ENCODE measurements at regions not wholly inside any gene's neighbourhood (a gene's known extent, or its start where the extent isn't known, plus 50 kb on each side); places are given as distances from the start of the nearest gene placed in this dataset.

DNA sequence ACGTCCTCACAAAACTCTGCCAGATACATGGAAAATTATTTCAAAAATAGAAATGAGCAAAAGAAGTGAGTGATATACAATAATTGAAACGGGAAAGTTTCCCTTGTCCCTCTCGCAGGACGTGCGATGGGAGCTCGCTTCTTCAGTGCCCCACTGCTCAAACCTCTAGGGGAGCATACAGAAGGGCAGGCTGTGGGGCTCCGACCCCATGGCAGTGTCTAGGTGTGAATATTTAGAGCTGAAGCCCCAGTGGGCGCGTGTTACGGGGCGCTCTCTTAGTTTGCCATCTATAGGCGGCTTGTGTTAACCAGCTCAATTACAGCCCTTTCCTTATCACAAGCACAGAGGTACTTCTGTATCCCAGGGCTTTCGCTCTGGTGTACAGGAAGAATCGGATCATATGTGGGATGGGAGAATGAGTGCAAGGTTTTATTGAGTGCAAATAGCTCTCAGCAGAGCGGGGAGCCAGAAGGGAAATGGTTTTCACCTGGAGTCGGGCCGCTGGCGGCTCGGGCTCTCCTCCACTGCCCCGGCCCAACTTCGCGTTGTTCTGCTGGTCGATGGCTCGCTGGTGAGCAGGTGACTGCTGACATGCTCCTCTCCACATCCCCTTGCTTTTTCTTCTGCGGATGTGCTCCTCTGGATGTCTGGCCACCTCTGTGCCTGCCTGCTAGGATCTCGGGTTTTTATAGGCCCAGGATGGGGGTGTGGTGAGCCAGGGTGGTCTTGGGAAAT lies 334.0 kb upstream of the PTPRD start:
- TF ChIP-seq EZH2 (IDR thresholded peaks at IDR 0.05; ENCODE audit: borderline replicate concordance, low read depth, low read length, poor library complexity, severe bottlenecking): no peak
- TF ChIP-seq, protein P1, sequence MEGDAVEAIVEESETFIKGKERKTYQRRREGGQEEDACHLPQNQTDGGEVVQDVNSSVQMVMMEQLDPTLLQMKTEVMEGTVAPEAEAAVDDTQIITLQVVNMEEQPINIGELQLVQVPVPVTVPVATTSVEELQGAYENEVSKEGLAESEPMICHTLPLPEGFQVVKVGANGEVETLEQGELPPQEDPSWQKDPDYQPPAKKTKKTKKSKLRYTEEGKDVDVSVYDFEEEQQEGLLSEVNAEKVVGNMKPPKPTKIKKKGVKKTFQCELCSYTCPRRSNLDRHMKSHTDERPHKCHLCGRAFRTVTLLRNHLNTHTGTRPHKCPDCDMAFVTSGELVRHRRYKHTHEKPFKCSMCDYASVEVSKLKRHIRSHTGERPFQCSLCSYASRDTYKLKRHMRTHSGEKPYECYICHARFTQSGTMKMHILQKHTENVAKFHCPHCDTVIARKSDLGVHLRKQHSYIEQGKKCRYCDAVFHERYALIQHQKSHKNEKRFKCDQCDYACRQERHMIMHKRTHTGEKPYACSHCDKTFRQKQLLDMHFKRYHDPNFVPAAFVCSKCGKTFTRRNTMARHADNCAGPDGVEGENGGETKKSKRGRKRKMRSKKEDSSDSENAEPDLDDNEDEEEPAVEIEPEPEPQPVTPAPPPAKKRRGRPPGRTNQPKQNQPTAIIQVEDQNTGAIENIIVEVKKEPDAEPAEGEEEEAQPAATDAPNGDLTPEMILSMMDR (conservative IDR thresholded peaks at IDR 0.05; ENCODE audit: low read depth, low read length): no peak
- DNase-seq (ENCODE audit: low spot score): no peak
- Histone ChIP-seq H3K4me3 (ENCODE audit: low read depth, low read length, poor library complexity, severe bottlenecking) (no peak overlapping the region), H3K27ac (ENCODE audit: low read depth, low read length, poor library complexity, severe bottlenecking) (no peak overlapping the region), H3K9me3 (ENCODE audit: low read depth, low read length, poor library complexity, severe bottlenecking) (no peaks in the 10 kb centered on the region), H3K36me3 (ENCODE audit: insufficient read depth, low read length, poor library complexity, severe bottlenecking) (no peaks in the 10 kb centered on the region), H3K27me3 (replicated peaks; ENCODE audit: insufficient read depth, low read depth, low read length, poor library complexity) (no peaks in the 10 kb centered on the region), H3K4me1 (ENCODE audit: insufficient read depth, low read length, poor library complexity, severe bottlenecking) (no peaks in the 10 kb centered on the region)
- POLR2A ChIA-PET (ENCODE audit: low non-redundant PET): no interaction called here
- BruUV-seq (replicated peaks): no TSS peak
- CTCF ChIA-PET: no interaction called here
- intact Hi-C loops (cut with micrococcal nuclease; ENCODE audit: unreplicated experiment): no loop called here

DNA sequence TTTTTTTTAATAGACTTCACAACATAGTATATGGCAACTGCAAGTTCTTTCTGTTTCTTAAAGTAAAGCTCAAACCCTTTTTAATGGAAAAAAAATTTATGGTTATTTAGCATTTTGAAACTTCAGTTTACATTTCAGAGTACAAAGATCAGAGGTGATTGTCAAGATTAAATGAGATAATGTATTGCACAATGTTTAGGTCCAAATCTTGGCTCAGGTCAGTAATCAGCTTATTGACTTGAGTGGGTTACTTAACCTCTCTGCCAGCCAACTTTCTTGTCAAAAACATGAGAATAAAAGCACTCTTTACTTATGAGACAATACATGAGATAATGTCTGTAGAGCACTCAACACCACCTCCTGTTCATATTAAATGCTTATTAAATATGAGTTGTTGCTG lies 345.1 kb upstream of the PTPRD start:
- BruUV-seq (replicated peaks): no TSS peak
- ChIA-PET POLR2A (ENCODE audit: low non-redundant PET) (no interaction called here), CTCF (no interaction called here)
- Histone ChIP-seq H3K36me3 (ENCODE audit: insufficient read depth, low read length, poor library complexity, severe bottlenecking) (no peaks in the 10 kb centered on the region), H3K27me3 (replicated peaks; ENCODE audit: insufficient read depth, low read depth, low read length, poor library complexity) (no peaks in the 10 kb centered on the region), H3K4me3 (ENCODE audit: low read depth, low read length, poor library complexity, severe bottlenecking) (no peak overlapping the region), H3K9me3 (ENCODE audit: low read depth, low read length, poor library complexity, severe bottlenecking) (no peaks in the 10 kb centered on the region), H3K27ac (ENCODE audit: low read depth, low read length, poor library complexity, severe bottlenecking) (no peak overlapping the region), H3K4me1 (ENCODE audit: insufficient read depth, low read length, poor library complexity, severe bottlenecking) (no peaks in the 10 kb centered on the region)
- TF ChIP-seq, protein P1 (conservative IDR thresholded peaks at IDR 0.05; ENCODE audit: low read depth, low read length): no peak
- no peak for TF ChIP-seq EZH2 (IDR thresholded peaks at IDR 0.05; ENCODE audit: borderline replicate concordance, low read depth, low read length, poor library complexity, severe bottlenecking)
- intact Hi-C loops (cut with micrococcal nuclease; ENCODE audit: unreplicated experiment): no loop called here
- no peak for DNase-seq (ENCODE audit: low spot score)

DNA sequence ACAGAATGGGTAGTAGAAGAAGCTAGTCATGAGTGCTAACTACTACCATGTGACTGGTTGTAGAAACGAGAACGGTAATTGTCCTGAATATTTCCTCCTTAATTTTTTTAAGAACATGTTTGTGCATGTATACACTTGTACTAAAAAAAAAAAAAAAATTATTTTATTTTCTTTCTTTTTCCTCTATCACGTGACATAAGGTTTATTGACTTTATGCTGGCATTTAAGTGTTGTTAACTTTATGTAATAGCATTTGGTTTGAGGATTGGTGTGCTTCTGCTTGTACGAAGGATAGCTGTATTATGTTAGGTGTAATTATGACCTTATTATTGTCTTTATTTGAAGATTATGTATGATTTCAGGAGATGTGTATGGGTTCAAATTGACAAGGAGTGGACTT lies 349.1 kb upstream of the PTPRD start:
- DNase-seq (ENCODE audit: low spot score): no peak
- no peak for TF ChIP-seq EZH2 (IDR thresholded peaks at IDR 0.05; ENCODE audit: borderline replicate concordance, low read depth, low read length, poor library complexity, severe bottlenecking)
- TF ChIP-seq, protein P1 (conservative IDR thresholded peaks at IDR 0.05; ENCODE audit: low read depth, low read length): no peak
- no TSS peak for BruUV-seq (replicated peaks)
- H3K27ac ChIP-seq (ENCODE audit: low read depth, low read length, poor library complexity, severe bottlenecking): no peak overlapping the region
- ChIA-PET CTCF (no interaction called here), POLR2A (ENCODE audit: low non-redundant PET) (no interaction called here)
- no peaks in the 10 kb centered on the region for H3K27me3 ChIP-seq (replicated peaks; ENCODE audit: insufficient read depth, low read depth, low read length, poor library complexity)
- H3K4me1 ChIP-seq (ENCODE audit: insufficient read depth, low read length, poor library complexity, severe bottlenecking): no peaks in the 10 kb centered on the region
- H3K36me3 ChIP-seq (ENCODE audit: insufficient read depth, low read length, poor library complexity, severe bottlenecking): no peaks in the 10 kb centered on the region
- no peak overlapping the region for H3K4me3 ChIP-seq (ENCODE audit: low read depth, low read length, poor library complexity, severe bottlenecking)
- no peaks in the 10 kb centered on the region for H3K9me3 ChIP-seq (ENCODE audit: low read depth, low read length, poor library complexity, severe bottlenecking)
- intact Hi-C loops (cut with micrococcal nuclease; ENCODE audit: unreplicated experiment): no loop called here
